Activated T-cell treated with anti-CD3 and anti-CD28 coated beads, Interleukin-2, amount 50 U/mL, for 1 hour (primary cell): ENCODE measurements at regions not wholly inside any gene's neighbourhood (a gene's known extent, or its start where the extent isn't known, plus 50 kb on each side); places are given as distances from the start of the nearest gene placed in this dataset.

Experiments used
- DNase-seq: peaks from one replicate; pipeline ENCODE4 v3.0.0-alpha.2; 2020

GRCh38 chr7:131197920-131198615 is 129.6 kb upstream of the MKLN1 start:
- no peak for DNase-seq

- DNase-seq = no peak
Observed at GRCh38 chr7:131202451-131202850, 125.2 kb upstream of the MKLN1 start.

GRCh38 chr7:131203291-131203976 is 124.2 kb upstream of the MKLN1 start:
- DNase-seq = no peak

GRCh38 chr7:131208777-131209176 is 118.9 kb upstream of the MKLN1 start:
- no peak for DNase-seq

GRCh38 chr7:131210618-131211017 is 117.1 kb upstream of the MKLN1 start:
- DNase-seq = no peak

GRCh38 chr7:131211500-131211899 is 116.2 kb upstream of the MKLN1 start:
- DNase-seq = no peak

GRCh38 chr7:131212114-131212513 is 115.6 kb upstream of the MKLN1 start:
- DNase-seq = no peak

DNA sequence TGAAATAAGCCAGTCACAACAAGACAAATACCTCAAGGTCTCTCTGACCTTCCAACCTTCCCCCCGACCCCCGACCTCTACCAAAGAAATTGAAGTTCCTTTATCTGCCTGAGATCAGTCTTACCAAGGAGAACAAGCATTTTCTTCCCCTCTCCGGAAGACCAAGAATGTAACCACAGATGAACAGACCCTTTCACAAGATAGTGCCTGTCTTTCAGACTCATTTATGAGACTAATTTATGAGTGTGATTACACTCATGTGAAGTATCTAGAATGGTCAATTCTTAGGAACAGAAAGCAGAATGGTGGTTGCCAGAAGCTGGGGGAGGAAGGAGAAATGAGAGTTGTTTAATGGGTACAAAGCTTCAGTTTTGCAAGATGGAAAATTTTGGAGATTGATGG is 108.9 kb upstream of the MKLN1 start:
- DNase-seq = no peak

DNA sequence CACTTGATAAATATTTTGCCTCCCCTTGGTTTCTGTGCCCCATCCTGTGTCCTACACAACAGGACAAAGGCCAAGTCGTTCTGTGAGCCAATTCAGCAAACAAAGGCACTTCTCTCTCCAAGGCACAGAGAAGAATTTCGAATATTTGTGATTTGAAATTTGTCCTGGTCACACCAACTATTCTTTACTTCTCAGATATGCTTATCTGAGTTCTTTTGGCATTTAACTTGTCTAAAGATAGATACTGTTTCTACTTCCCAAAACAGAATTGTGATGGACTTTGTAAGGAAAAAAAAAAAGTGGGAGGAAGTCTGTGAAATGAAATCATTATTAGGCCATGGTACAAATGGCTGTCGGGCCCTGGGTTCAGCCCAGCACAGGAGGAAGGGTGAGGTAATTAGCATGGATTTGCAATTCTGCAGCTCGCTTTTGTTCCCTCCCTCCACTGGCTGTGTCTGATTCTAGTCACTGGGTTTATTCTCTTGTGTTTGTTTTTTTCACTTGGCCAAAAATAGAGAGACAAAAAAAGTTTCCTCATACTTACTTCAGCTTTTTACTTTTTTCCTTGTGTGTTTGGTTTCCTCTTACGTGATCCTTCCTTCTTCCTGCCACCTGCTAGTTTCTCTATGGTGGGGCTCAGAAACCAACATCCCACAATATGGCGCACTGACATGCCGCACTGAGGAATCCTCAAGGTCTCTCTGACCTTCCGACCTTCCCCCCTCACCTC is 108.2 kb upstream of the MKLN1 start:
- DNase-seq = no peak

DNA sequence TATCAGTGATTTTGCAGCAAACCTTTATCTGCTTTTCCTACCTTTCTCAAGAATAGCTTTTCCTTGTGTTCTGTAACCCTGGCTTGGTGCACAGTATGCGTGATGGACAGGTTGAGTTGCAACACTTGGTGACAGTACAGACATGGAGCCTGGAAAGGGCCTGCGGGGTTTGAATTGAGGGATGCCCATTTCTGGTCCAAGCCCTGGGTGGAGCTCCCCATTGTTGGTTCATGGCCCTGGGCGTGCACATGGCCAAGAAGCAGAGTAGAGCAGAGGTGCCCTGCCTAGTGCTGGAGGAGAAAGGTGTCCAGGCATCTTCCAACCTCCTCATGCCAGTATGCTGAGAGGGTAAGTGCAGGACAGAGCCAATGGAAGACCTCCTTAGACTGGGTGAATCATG is 106.6 kb upstream of the MKLN1 start:
- DNase-seq = no peak

GRCh38 chr7:131222171-131222570 is 105.5 kb upstream of the MKLN1 start:
- no peak for DNase-seq

DNA sequence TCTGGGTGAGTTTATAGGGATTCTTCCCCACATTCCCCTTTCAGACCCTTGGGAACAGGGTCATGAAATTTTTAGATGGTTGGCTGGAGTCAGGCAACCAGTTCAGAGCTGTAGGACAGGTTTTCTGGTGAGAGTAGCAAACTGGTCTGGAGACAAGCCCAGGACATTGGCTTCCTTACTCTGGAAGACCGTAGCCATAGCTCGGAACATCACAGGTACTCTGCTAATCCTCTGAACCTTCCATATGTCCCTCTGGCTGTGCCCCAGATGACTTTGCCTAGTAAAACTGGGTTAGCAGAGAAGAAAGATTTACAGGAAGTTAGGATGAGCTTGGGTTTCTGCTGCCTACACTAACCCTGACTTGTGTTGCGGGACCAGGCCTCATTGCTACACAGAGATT is 104.5 kb upstream of the MKLN1 start:
- DNase-seq = no peak

- DNase-seq = no peak
Observed at GRCh38 chr7:131224996-131225395, 102.7 kb upstream of the MKLN1 start.

- no peak for DNase-seq
Observed at GRCh38 chr7:131225619-131226513, 101.8 kb upstream of the MKLN1 start.

DNA sequence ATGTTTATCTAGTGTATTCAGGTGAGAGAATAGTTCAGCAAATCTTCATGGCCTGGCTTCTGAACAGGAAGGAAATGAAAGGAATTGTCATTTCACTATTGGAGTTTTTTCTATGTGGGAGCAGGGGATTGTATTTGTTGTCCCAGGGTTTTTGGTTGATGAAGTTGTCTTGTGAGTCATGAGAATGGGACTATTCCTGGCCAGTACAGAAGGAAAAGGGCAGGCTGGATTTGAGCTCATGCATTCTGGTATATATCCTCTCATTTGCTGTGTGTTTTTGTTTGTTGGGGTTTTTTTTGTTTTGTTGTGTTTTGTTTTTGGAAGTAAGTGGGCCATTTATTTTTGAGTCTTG is 101.2 kb upstream of the MKLN1 start:
- no peak for DNase-seq

DNA sequence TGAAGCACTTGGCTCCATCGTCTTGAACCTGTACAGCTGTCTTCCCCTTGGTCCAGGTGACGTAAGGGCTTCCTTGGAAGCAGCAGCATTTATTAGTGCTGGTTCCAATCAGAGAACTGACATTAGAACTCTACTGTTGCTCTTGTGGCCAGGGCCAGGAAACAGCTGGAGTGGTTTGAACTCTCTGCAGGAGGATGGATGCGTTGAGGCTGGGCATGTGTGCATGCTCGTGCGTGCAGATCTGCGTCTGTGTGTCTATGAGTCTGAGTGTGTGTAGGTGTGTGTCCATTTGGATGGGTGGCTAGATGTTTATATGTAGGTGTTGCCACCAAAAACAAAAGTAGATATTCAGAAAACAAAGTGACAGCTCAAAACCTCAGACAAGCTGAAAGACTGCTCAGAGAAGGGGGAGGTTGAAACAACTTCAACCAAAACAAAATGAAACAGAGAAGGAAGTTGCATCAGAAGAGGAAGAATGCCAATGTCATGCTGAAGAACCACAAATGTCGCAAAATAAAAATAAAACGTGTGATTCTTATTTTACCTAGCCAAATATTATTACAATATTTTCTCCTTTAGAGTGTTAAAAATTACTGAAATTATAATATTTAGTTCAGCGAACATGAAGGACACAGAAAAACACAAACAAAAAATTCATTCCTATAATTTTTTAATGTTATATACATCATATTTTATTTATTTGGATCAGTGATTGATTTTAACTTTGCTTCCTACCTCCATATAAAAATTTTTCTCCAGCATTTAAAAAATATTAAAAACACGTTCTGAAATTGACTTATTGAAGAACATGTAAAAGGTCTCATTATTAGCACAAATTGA is 96.1 kb upstream of the MKLN1 start:
- peak; percentile 63 for DNase-seq

- no peak for DNase-seq
Observed at GRCh38 chr7:131232768-131233167, 94.9 kb upstream of the MKLN1 start.

- no peak for DNase-seq
Observed at GRCh38 chr7:131233193-131233592, 94.5 kb upstream of the MKLN1 start.

DNA sequence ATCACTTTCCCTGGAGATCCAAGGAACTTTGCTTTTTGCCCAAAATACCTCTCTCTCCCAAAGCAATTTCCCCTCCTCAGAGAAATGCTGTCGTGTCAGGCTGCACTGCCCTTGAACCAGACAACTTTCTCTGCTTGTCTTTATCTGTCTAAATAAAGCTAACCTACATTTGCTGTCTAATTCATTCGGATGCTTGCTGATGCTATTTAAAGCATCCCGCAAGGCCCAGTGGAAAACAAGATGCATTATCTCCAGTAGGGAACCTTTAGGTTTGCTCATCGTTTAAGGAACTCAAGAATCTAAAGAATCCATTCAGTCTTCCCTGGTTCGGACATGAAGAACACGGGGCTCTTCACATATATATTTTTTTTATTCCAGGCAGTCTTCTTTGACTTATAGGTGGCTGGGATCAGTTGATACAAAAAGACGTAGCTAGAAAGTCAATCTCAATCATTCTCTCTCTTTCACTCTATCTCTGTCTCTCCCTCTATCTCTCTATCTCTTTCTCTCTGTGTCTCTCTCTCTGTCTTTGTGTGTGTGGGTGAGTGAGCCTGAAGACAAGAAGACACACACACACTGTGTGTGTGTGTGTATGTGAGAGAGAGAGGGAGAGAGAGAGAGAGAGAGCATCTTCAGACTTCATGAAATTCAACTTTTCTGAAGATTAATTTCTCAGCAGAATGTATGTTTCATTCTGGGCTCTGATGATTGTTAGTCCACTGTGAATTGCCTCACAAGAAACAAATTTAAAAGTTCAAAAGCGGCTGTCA is 92.8 kb upstream of the MKLN1 start:
- no peak for DNase-seq

GRCh38 chr7:131235489-131236317 is 92.0 kb upstream of the MKLN1 start:
- peak; percentile 59 for DNase-seq

DNA sequence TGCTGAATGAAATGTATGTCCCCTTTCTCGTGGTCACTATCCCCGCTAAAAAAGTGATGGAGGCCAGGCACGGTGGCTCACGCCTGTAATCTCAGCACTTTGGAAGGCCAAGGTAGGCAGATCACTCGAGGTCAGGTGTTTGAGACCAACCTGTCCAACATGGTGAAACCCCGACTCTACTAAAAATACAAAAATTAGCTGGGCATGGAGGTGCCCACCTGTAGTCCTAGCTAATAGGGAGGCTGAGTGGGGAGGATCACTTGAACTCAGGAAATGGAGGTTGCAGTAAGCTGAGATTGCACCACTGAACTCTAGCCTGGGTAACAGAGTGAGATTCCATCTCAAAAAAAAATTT is 91.4 kb upstream of the MKLN1 start:
- no peak for DNase-seq
